NCI-H2171 (cell line): ENCODE measurements at regions not wholly inside any gene's neighbourhood (a gene's known extent, or its start where the extent isn't known, plus 50 kb on each side); places are given as distances from the start of the nearest gene placed in this dataset.
"Not testable (repeated sequence)": the region's sequence is repeated elsewhere in the genome, so short reads cannot be mapped to it uniquely, and the experiment has no call there.

Experiments
- DNase-seq: peaks from one replicate; lab custom pipeline; 2025; lab: John Stamatoyannopoulos, UW

DNA sequence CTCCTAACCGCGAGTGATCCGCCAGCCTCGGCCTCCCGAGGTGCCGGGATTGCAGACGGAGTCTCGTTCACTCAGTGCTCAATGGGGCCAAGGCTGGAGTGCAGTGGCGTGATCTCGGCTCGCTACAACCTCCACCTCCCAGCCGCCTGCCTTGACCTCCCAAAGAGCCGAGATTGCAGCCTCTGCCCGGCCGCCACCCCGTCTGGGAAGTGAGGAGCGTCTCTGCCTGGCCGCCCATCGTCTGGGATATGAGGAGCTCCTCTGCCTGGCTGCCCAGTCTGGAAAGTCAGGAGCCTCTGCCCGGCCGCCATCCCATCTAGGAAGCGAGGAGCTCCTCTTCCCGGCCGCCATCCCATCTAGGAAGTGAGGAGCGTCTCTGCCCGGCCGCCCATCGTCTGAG, 58.8 kb upstream of the ANKRD30BL start:
- not testable (repeated sequence) for DNase-seq

DNA sequence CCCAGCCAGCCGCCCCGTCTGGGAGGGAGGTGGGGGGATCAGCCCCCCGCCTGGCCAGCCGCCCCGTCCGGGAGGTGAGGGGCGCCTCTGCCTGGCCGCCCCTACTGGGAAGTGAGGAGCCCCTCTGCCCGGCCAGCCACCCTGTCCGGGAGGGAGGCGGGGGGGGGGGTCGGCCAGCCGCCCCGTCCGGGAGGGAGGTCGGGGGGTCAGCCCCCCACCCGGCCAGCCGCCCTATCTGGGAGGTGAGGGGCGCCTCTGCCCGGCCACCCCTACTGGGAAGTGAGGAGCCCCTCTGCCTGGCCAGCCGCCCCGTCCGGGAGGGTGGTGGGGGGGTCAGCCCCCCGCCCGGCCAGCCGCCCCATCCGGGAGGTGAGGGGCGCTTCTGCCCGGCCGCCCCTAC, 60.1 kb upstream of the ANKRD30BL start:
- not testable (repeated sequence) for DNase-seq

DNA sequence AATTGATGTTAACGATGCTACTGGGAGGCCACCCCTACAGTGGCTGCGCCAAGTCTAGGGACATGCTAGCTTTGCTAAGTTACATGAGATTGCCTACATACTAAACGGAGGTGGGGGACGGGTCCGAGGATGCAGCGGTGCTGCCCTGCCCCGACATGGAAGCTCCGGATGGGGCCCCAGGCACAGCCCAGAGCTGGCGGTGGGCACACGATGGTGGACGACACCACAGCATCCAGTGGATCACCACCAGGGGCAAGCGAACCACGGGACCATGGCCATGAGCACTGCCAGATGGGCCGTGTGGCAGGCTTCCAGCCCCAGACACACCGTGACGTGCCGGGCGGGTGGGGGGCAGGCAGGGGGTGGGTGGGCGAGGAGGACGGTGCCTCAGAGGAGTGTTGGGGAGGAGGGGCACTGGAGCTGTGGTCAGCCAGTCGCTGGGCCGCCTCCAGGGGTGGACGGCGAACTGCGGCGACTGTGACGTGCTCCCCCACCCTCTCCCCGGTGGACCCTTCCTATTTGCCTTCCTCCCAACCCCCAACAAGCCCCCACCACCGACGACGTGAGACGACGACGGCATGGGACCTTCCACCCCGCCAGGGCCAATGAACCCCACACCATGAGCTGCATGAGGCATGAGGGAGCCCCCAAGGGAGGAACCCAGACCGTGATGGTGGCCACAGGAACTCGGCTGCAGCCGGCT, 90.6 kb upstream of the ANKRD30BL start:
- DNase-seq, result no peak

DNA sequence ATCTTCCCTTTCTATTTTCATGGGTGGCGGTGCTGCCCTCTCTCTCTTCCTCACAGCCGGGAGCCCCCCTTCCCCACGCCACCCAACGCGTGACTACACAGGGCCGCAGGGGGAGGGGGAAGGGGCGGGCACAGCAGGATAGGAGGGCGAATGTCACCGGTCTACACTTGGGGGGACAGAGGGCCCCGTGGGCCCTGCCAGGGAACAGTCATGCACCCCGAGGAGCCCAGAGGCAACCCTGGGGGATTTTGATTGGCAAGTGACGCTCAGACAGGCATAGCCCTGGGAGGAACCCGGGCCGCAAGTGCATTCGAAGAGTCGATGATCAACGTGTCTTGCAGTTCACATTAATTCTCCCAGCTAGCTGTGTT, 91.1 kb upstream of the ANKRD30BL start:
- DNase-seq, result no peak

DNA sequence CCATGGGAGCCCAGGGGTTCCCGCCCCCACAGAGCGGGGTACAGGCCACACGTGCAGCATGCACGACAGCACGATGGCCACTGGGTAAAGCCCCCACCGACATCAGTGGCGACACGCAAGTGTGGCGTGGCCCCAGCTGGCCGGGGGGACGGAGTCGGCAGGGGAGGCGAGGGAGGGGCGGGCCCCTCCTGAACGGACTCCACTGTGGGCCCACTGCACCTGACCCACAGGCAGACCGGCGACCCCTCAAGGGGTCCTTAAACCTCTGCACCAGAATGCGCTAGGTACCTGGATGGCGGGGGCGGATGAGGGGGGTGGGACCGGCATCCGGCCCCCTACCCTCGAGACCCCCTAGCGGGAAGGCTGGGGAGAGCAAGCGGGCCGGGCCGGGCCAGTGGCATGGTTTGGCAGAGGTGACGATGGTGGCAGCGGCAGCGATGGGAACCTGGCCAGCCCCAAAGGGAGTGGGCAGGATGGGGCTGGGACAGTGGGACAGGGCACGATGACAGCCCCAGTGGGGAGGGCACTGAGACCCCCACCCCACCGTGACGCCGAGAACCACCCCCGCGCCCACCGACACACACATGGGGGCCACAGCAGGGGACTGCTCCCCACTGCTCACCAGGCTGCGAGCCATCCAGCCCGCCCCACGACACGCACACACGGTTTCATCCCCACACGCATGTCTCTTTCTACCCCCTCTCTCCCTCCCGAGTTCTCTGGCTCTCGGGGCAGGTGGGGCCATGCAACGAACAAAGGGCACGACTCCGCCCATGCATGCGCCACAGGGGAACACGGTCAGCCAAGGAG, 91.9 kb upstream of the ANKRD30BL start:
- DNase-seq, result no peak

DNA sequence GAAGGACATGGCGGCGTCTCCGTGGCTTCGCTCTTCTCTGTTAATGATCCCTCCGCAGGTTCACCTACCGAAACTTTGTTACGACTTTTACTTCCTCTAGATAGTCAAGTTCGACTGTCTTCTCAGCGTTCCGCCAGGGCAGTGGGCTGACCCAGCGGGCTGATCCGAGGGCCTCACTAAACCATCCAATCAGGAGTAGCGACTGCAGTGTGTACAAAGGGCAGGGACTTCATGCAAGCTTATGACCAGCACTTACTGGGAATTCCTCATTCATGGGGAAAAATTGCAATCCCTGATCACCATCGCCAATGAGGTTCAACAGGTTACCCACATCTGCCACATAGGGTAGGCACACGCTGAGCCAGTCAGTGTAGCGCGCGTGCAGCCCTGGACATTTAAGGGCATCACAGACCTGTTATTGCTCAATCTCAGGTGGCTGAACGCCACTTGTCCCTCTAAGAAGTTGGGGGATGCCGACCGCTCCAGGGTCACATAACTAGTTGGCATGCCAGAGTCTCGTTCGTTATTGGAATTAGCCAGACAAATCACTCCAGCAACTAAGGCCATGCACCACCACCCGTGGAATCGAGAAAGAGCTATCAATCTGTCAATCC, 92.7 kb upstream of the ANKRD30BL start:
- not testable (repeated sequence) for DNase-seq

DNA sequence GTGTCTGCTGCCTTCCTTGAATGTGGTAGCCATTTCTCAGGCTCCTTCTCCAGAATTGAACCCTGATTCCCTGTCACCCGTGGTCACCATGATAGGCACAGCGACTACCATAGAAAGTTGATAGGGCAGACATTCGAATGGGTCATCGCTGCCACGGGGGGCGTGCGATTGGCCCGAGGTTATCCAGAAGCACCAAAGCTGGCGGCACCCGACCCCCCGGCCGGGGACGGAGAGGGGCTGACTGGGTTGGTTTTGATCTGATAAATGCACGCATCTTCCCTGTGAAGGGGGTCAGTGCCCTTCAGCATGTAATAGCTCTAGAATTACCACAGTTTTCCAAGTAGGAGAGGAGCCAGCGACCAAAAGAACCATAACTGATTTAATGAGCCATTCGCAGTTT, 94.0 kb upstream of the ANKRD30BL start:
- DNase-seq, result no peak

DNA sequence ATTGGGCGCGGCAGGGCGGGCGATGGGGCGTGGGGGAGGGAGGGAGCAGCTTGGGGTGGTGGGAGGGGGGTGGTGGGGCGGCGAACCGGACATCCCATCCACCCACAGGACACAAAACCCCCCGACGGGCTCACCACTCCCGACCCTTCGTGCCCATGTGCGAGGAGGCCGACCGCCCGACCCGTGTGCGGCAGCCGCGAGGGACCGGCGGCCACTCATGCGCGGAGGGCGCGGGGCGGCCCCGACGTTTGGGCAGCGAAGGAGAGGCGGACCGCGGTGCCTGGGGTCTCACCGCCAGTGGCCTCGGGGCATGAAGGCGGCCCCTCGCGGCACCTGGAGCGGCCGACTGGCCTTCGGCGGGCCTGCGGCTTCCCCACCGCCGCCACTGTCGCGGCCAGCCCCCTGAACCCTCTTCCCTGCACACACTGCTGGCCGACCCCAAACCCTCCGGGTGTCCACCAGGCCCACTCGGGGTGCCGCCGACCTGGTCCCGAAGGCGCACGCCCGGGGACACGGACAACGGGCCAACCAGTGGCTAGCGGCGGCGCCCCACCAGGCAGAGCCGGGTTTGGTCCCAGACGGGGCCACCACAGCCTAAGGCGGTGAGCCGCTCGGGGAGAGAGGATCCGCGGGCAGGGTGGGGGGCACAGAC, 94.6 kb upstream of the ANKRD30BL start:
- DNase-seq, result no peak

DNA sequence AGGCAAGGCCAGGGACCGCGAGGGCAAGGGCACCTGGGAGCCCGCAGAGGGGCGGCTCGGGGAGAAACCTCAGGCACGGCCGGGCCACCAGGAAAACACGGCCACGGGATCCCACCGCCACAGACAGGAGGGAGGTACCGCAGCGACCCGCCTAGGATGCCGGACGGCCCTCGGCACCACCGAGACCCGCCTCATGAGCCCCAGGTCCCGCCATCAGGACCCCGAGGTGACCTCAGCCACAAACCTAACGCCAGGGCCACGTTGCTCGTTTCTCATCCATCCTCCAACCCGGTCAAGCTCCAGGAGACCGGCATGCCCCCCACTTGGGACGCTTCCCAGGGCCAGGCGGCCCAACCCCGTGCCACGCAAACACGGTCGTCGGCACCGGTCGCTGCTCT, 95.2 kb upstream of the ANKRD30BL start:
- DNase-seq, result not testable (repeated sequence)

DNA sequence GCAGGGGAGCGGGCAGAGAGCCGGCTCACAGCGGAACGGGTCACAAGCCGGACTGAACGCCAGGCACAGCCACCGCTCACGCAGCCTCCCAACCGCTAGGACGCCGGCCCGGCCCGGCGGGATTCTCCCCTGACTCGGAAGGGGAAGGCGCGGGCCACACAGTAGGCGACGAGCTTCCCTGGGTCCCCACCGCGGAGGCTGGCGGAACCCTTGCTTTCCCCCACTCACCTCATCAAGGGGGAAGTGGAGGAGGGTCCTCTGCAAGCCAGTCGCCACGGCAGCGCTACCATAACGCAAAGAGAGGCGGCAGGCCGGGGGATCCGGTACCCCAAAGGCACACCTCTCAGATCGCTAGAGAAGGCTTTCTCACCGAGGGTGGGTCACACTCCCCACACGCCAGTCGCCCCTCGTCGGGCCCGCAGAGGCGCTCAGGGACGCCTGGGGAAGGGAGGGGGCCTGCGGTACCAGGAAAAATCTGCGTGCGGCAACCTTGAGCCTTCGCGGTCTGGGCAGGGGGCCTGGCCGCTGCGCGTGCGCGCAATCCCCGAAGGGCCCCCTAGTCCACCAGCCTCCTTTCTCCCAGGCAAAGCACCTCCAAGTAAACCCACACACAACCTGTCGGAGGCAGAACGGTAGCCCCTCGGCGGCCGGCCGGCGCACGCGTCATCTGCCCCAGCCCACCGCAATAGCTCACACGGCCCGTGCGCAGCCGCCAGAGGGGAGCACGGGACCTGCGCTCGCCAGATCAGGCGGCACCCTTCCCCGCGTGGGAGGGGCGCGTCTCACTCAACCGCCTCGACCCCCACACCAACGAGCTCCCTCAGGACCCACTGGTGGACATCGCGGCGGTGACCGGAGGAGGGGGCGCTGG, 95.8 kb upstream of the ANKRD30BL start:
- DNase-seq, result not testable (repeated sequence)

DNA sequence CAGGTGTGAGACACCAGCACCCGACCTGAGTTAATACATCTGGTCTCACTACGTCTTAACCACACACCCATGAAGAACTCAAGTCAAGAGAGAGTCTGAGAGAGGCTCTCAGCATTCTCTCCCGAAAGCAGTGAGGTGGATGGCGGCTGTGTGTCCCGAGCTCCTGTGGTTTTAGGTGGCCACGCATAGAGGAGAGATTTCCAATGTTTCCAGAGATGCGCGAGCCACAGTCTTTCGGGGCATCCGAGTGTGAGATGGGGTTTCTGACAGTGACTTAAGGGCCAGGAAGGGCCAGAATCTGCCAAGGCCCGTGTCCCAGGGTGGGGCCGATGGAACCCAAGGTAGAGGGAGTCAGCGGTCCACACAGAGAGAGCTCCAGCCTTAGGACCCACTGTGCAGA, 97.5 kb upstream of the ANKRD30BL start:
- not testable (repeated sequence) for DNase-seq

DNA sequence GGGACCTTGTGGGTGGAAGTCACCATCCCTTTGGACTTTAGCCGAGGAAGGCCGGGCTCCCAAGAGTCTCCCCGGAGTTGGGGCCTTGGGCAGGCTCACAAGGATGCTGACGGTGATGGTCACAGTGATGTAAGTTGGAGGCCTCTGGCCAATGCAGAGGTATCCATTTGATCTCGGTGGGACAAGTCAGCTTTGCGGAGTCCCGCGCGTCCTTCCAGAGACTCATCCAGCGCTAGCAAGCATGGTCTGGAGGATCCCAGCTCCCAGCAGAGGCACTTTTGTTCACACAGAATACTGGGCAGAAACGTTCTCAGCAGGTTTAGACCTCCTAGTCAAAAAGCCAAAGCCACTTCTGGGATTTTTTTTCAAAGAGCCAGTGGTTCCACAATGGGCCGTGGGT, 103.8 kb upstream of the ANKRD30BL start:
- not testable (repeated sequence) for DNase-seq

DNA sequence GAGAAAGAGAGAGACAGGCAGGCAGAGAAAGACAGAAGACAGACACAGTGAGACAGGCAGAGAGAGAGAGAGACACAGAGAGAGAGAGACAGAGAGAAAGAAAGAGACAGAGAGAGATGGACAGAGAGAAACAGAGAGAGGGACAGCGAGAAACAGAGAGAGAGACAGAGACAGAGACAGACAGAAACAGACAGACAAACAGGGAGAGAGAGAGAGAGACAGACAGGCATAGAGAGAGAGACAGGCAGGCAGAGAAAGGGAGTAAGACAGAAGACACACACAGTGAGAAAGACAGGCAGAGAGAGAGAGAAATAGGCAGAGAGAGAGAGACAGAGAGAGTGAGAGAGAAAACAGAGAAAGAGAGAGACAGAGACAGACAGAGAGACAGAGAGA, 105.3 kb upstream of the ANKRD30BL start:
- no peak for DNase-seq

DNA sequence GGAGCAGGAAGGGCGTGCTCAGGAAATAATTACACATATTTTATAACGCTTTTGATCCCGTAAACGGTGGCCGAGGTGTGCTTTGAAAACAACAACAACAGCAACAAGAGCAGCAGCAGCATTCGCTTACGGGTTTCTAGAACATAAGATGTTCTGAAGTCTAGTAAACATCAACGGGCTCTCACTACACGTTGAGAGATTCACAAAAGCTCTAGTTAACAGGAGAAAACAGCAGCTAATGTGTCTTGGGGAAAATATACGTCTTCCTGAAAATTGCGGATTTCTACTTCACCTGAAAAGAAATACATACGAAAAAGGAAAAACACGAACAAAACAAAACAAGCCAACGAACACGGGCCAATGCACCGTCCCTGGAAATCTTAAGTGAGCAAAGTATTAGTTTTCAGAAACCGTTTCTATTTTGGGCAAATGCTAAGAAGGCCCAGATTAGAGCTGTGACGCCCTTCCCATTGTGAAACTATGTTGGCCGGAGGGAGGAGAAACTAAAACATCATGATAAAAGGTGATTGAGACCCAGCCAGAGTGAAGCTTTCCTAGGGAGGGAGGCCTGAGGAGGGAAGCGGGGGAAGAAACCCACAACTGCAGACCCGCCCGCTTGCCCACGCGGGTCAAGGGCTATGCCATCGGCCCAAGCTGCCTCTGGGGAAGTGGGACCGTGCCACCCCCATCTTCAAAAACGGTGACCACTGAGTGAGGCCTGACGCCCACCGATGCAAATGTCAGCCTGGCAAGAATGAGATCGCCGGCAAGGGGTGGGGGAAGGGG, 105.9 kb upstream of the ANKRD30BL start:
- not testable (repeated sequence) for DNase-seq

DNA sequence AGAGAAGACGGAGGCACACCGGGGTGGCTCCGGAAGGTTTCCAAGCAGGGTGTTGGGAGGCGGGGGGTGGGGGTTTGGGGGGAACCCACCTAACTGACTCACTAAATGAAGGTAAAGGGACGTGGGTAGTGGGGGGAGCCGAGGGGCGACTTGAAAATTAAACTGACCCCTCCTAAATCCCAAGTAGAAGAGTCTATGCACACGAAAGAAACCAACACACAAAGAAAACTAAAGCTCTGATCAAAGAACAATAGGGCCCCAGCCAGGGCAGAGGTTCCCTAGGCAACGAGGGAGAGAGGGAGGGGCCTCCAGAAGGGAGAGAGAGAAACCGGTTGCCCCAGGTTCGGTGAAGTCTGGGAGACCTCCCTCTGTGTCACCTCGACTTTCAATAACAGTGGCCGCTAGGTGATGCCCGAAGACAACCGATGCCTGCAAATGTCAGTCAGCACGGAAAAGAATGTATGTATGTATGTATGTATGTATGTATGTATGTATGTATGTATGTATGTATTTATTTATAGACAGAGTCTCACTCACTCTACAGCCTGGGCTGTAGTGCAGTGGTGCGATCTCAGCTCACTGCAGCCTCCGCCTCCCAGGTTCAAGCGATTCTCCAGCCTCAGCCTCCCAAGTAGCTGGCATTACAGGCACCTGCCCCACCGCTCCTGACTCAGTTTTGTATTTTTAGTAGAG, 106.7 kb upstream of the ANKRD30BL start:
- not testable (repeated sequence) for DNase-seq

DNA sequence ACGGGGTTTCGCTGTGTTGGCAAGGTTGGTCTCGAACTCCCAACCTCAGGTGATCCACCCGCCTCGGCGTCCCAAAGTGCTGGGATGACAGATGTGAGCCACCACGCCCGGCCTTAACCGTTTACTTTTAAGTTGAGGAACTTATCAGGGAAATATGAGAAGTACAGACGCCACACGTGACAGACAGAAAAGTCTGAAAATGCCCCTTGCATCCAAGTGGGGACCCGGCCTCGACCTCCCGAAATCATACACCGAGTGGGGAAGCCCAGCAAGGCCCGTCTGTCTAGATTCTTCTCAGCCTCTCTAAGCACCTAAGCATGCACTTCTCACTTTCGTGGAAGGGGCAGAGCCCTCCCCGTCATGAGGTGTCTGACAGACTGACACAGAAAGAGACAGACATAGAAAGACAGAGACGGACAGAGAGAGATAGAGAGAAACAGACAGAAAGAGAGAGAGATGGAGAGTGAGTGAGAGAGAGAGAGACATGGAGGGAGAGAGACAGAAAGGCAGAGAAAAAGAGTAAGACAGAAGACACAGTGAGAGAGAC, 107.3 kb upstream of the ANKRD30BL start:
- DNase-seq, result no peak

DNA sequence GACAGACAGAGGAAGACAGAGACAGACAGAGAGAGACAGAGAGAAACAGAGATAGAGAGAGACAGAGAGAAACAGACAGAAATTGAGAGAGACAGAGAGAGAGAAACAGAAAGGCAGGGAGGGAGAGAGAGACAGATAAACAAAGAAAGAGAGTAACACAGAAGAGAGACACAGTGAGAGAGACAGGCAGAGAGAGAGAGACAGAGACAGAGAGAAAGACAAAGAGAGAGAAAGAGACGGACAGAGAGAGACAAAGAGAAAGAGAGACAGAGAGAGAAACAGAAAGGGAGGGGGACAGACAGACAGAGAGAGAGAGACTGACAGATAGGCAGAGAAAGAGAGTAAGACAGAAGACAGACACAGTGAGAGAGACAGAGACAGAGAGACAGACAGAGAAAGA, 108.5 kb upstream of the ANKRD30BL start:
- DNase-seq, result no peak

DNA sequence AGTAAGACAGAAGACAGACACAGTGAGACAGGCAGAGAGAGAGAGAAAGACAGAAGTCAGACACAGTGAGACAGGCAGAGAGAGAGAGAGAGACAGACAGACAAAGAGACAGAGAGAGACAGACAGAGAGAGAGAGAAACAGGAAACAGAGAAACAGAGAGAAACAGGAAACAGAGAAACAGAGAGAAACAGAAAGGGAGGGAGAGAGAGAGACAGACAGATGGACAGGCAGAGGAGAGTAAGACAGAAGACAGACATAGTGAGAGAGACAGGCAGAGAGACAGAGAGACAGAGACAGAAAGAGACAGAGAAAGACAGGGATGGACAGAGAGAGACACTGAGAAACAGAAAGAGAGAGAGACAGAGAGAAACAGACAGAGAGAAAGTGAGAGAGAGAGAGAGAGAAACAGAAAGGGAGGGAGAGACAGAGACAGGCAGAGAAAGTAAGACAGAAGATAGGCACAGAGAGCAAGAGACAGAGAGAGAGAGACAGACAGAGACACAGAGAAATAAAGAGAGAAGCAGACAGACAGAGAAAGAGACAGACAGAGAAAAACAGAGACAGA, 109.3 kb upstream of the ANKRD30BL start:
- DNase-seq, result no peak

DNA sequence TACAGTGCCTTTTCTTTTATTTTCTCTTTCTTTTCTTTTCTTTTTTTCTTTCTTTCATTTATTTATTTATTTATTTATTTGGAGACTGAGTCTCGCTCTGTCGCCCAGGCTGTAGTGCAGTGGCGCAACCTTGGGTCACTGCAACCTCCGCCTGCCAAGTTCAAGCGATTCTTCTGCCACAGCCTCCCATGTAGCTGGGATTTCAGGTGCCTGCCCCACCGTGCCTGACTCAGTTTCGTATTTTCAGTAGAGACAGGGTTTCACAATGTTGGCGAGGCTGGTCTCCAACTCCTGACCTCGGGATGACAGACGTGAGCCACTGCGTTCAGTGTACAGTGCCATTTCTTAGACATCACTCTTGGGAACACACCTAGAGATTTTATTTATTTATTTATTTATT, 110.0 kb upstream of the ANKRD30BL start:
- DNase-seq, result not testable (repeated sequence)

DNA sequence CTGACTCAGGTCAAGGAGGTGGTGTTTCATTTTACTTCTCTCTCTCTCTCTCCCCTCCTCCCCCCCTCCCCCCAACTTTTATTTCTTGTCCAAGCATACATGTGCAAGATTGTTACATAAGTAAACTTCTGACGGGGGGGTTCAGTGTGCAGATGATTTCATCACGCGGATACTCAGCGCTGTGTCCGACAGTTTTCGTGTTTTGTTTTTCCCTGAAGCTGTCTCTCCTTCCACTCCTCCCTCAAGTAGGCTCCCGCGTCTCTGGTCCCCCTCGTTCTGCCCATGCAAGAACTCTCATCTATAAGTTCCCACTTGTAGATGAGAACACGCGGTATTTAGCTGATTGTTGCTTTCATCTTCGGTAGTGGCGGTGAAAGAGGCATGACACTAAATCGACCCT, 111.0 kb upstream of the ANKRD30BL start:
- DNase-seq, result no peak
